ENCODE measurements at regions not wholly inside any gene's neighbourhood (a gene's known extent, or its start where the extent isn't known, plus 50 kb on each side); places are given as distances from the start of the nearest gene placed in this dataset.

DNA sequence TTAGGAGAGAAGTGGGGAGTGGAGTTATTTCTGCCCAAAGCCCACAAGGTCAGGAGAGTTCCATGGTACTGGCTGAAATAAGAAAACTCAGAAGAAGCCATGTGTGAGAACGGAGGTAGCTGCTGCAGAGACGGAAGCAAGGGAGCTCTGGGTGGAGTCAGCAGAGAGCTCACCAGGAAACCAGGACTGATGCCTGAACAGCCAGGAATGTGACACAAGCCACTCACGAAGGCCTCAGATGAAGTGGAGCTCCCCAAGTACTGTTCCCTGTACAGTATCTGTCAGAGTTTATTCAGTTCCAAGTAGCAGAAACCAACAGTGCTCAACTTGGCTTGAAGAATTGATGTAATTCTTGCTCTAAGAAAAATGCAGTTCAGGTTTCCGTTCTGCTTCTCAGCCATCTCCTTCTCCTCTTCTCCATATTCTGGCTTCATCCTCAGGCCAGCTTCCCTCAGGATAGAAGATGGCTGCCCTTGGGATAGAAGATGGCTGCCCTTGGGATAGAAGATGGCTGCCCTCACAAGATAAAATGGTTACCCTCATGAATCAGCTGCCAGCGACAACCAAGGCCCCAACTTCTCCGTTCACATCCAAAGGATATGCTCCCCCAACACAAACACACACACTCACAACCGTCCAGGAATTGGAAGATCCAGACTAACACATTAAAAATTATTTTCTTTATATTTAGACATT, 117.4 kb upstream of the SH3BP4 start:
- DNase-seq, result no peak

DNA sequence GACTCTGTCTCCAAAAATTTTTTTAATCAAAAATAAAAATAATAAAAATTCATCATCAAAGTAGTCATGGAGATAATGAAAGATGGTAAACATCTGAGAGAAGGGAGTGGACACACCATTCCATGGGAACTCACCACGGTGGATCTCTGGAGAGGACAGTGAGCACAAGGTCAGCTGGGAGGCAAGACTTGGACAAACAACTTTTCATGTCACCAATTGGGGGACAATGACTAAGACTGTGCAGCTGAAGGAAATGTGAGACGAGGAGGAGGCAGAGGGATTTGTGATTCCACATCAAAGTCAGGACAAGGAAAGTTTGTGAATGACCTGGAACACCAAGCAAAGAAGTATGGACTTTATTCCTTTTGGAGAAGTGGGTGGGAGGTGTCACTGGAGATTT, 121.0 kb upstream of the SH3BP4 start:
- no peak for DNase-seq

DNA sequence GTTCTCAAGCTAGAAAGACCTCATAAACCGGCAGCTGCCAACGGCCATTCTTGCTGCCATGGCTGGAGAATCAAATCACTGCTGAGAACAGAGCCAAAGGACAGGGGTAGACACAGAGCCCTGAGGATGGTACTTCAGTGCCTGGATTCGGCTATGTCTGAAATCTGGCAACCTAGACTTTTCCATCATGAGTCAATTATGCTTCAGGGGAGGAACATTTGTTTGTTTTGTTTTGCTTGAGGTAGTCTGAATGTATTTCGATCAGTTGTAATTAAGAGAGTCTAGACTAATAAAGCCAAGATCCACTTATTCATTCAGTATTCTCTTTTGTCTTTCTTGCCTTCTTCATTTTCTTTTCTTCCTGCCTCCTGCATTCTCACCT, 122.8 kb upstream of the SH3BP4 start:
- no peak for DNase-seq

DNA sequence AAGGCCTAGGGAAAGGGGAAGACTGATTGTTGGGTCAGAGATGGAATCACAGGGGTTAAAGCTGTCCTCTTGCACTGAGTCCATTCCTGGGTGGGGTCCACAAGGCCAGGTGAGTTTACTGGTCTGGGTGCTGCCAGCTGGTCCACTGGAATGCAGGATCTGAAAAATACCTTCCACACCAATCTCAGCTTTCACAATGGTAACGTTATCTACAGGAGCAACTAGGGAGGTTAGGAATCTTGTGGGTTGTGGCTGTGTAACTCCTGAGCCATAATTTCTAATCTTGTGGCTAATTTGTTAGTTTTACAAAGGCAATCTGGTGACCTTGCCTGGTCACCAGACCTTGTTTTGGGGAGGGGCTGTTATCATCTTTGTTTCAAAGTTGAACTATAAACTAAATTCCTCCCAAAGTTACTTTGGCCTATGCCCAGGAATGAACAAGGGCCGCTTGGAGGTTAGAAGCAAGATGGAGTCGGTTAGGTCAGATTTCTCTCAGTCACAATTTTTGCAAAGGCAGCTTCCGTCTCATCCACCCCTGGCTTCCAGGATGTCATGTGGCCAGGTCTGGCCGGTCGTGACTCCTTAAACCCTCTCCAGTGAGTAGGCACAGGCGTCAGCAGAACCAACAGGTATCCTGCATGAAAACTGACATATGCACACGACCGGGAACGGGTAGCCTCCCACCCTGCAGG, 123.3 kb upstream of the SH3BP4 start:
- DNase-seq, result no peak

DNA sequence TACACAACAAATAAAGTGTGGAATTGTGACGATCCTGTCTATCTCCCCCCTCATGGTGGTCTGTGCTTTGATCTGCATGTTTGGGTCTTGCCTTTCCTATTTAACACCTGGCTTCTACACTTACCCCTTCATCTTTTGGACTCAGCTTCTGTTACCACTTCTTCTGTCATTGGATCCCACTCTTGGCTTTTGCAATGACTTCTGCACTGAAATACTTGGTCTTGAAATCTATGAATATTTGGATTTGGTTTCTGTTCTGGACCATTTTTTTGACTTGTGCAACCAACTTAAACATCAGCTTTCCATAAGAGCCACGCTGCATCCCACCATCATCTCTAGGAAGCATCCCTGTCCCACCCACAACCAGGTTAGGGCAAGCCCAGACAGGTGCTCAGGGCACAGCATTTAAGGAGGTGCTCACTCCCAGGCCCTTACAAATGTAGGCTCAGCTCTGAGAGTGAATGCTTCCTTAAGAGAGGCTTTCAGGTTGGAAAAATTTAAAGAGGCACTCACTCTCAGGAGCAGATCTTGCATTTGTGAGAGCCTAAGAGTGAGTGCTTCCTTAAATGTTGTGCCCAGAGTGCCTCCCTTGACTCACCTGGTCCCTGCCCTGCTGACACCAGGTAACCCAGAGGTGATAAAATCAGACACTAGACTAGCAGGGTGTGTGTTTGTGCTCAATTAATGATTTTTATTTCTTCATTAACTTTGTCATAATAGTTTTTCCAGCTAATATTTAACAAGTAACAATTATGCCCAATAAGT, 124.5 kb upstream of the SH3BP4 start:
- no peak for DNase-seq

DNA sequence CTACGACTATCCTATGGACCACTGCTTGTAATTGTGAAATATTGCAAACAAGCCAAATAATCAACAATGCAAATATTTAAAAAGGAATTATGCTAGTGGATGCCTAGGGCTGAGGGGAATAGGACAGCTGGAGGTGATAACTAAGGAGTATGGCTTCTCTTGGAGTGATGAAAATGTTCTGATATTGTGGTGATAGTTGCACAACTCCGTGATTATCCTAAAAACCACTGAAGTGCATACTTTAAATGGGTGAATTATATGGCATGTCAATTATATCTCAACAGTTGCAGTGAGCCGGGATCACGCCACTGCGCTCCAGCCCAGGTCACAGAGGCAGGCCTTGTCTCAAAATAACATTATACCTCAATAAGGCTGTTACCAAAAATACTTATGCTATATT, 125.1 kb upstream of the SH3BP4 start:
- DNase-seq, result no peak

DNA sequence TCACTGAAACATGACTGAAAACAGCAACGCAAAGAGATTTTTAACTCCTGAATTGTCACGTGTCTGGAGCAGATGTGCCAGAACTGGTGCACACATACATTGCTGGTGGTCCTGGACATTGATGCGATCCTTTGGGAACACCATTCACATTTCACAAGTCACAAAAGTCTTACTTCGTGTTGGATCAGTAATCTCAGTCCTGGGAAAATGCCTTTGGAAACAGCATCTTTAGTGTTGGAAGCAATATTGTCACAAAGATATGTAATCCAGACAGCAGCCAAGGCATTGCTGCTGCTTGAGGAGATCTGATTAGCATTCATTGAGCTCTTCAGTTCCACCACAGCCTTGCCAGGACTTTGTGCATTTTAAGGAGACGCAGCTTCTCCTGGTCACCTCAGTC, 126.2 kb upstream of the SH3BP4 start:
- no peak for DNase-seq

DNA sequence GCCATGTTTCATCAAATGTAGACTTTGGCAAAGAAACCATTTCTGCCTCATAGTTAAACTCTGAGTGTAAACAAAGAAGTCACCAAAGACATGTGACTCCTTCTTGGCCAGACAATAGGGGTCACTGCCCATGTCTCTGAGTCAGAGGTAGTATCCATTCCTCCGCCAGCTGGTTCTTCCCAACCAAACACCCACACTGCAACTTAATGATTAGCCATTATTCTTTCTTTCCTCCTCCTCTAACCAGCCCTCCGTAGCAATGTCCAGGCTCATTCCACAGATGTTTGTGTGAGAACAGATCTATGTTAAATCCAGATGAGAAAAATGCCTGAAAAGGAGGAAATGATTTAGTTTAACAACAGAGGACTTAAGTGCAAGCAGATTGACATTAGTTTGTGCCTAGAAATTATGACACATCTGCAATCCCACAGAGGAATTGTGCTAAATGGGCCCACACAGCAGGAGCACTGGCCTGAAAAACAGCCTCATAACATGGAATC, 127.9 kb upstream of the SH3BP4 start:
- DNase-seq, result no peak

DNA sequence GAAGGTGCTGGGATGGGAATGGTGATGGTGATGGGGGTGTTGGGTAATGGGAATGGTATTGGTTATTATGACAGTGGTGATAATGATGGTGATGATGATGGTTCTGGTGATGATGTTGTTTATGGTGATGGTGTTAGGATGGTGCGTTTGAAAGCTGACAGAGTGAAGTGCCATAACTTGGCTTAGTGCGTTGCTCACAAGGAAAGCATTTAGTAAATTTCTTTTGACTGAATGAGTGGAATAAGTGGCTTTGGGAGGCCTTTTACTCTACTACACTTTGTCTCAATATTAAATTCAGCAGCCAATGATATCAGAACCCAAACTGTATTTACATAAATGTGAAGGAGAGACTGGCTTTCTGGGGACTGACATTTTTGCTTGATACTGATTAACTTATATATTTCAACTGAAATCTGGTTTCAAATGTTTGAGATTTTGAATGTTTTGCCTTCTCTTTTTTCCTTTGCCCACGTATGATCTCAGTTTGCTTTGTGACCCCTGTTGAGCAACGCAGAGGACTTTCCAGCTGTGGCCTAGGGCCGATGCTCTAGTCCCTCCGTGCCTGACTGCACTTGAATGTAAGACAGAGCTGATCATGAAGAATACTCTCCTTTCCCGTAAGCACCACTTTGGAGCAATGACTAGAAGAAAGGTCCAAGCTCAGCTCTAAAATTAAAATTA, 128.5 kb upstream of the SH3BP4 start:
- no peak for DNase-seq

DNA sequence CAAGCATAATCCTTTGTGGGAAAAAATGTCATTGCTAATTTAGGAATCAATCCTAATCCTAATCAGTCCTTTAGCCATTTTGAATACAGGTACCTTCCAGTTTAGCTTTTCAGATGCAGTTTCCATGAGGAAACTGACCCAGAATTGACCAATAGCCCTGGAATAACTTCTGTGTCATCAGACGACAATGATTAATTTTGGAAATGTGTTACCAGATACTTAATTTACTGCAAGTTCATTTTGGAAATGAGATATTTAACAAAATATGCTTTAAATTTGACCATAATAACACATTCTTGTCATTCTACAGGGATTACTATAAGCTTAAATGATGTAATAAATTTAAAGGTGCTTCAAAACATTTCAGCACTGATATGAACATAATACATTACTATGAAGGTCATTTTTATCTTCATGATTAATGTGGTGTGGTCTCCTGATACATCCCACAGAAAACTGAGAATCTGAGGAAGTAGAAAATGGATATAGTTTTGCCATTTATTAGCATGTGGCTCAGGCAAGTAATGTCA, 129.8 kb upstream of the SH3BP4 start:
- DNase-seq, result no peak

DNA sequence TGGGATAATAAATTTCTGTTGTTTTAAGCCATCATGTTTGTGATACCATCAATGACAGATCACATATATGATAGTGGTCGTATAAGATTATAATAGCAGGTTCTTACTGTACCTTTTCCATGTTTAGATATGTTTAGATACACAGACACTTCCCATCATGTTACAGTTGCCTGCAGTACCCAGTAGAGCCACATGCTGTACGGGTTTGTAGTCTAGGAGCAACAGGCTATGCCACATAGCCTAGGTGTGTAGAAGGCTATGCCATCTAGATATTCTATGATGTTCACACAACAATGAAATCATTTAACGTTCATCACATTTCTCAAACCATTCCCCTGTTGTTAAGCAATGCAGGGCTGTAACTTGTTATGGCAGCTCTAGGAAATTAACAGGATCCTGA, 132.9 kb upstream of the SH3BP4 start:
- DNase-seq, result no peak

DNA sequence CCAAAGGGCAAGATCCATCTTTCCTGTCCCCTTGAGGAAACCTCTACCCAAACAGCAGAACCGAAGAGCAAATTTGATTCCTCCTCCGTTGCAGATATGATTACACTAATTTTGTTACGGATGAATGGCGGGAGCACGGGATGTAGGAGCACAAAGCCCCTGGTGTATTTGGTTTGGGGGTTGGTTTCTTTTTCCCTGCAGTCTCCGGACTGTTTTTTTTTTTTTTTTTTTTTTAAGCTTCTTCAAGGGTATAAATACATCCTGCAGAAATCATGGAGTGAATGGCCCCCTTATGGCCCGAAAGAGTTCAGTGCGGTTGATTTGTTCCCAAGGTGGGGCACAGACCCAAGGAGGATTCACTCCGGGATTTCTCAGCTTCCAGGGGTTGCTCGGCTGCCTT, 135.3 kb upstream of the SH3BP4 start:
- no peak for DNase-seq

DNA sequence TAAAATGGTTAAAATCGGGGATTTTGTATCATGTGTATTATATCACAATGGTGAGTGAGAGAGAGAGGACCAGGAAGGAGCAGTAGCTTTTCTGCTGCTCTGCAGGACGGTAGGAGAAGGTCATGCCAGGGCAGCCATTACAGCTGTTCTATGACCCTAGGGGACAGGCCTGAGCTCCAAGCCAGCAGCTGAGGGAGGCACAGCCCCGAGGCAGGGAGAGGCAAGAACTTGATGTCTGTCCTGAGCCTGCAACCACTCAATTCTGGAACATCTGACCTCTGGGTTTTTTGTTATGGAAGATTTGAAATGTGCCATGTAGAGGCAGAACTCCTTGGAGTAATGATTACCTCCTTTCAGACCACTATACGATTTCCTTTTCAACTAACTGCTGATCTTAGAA, 135.8 kb upstream of the SH3BP4 start:
- DNase-seq, result no peak

DNA sequence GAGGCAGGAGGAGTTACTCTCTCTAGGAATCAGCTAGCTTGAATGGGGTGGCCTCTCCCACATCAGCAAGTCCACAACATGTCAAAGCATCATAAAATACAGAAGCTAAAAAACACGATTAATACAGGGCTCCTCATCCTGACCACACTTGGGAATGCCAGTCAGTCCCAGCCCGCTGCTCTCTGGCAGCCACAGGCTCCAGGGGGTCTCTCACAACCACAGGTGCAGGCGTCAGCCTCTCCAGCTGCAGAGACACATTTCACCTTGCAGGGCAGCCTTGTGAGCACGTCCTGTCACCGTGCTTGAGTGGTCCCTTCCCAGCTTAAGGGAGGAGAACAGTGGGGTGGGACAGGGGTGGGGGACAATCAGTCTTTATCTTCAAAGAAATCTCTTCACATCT, 137.4 kb upstream of the SH3BP4 start:
- DNase-seq, result no peak

DNA sequence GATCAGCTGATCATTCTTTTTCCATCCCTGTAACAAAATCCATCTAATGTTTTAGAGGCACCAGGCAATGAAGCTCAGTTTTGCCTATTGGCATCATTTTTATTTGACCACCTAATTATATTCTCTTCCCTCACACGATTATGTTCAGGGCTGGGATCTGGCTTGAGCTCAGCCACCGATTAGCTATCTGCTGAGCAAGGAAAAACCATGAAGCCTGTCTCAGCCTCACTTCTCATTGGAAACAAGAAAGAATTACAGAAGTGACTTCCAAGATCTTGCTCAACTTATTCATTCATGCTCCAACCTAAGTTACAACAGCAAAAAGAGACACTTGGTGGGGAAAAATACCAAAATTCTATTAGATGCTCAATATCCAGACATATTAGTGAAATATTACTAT, 139.0 kb upstream of the SH3BP4 start:
- DNase-seq, result no peak

DNA sequence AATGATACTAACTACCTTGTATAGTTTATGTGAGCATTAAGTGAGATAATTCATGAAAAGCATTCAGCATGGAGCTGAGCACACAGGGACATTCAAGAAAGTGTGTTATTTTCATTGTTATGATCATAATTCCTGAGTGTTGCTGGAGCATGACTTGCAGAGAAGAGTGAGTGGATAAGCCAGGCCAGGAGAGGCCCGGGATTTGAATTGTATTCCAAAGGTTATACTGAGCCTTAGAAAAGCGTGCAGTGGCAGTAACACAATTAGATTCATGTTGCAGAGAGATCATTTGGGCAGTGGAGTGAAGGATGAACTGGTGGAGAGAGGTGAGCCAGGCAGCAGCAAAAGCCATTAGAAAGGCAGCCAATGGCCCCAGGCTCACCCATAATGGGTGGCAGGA, 142.9 kb upstream of the SH3BP4 start:
- DNase-seq, result no peak

DNA sequence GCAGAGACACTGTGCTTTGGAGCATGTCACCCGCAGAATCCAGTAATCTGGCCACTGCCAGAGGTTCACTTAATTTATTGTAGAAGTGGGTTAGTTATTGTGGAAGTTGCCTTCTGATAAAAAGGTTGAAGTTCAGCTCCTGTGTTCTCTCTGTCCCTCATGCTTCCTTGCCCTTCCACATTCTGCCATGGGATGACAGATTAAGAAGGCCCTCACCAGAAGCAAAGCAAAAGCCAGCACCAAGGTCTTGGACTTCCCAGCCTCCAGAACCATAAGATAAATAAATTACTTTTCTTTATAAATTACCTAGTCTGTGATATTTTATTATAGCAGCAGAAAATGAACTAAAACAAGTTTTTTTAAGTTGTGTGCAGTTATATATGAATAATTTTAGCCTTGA, 145.0 kb upstream of the SH3BP4 start:
- no peak for DNase-seq

DNA sequence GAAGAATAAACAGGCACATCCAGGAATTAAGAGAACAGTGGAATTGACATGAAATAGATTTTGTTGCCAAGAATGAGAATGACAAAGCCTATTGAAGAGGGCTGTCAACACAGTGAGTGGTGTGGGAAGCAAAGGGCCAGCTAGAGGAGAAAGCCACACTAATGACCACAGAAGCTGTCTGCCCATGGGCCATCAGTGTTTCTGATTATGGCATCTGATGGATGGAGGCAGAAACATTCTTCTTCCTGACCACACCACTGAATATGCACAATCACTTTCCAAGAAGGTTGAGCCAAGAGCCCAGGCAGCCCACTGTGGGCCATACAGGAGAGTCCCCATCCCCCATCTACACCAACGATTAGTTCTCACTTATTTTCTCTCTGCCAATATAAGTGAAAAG, 146.0 kb upstream of the SH3BP4 start:
- DNase-seq, result no peak

DNA sequence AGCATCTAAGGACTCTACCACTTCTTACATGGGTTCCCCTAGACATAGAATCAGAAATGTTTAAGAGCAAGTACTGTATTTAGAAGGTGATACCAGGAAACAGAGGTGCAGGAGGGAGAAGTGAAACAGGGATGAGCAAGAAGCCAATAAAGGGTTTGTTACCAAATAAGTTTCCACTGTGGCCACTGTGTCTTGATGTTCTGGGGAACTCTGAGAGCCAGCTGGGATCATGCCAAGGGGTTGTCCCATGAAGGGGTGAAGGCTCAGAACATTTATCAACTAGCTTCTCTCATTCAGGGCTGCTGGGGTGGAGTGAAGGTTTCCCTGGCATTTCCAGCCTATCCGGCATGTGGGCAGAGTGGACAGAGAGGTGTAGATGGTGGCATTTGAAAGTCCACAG, 147.1 kb upstream of the SH3BP4 start:
- DNase-seq, result no peak

DNA sequence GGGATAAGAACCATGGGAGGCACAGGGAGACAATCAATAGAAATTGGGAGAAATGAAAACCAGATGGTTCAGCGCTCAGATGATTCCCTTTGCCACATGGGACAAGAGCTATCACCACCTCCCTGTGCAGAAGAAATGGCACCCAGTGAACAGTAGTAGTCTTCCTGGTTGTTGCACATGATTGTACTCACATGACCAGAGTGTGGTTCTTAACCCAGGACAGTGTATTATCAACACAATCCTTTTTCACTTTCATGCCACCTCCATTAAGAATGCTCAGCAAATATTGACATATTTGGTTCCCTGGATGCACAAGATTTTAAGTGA, 149.0 kb upstream of the SH3BP4 start:
- DNase-seq, result no peak

DNA sequence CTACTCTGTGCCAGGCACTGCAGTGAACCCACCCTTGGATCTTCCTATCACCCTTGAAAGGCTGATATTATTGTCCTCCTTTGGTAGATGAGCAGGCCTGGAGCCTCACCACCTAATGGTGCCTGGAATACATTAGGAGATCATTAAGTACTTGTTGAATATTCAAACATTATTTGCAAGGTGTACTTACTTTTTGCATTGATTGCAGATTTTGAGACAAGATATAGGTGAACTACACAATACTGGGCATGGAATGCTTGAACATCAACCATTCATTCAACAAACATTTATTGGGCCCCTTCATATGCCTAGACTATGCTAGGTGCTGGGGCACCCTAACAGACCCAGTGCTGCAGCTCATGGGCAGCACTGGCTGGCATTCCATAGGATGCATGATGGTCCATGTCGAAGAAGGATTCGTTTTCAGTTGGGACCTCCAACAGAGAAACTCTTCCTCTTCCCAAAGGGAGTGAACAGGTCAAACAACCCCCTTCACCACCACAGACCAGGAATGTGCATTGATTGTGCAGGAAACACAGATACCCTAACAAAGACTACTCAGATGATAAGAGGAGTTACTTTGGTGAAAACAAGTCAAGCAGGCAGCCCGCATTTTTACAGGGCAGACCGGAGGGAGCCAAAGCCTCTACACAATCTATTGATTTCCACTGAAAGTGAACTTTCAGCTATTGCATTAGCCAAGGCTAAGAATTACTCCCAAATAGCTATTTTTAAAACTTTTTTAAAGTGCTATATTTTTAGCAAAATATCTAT, 149.6 kb upstream of the SH3BP4 start:
- DNase-seq, result no peak

DNA sequence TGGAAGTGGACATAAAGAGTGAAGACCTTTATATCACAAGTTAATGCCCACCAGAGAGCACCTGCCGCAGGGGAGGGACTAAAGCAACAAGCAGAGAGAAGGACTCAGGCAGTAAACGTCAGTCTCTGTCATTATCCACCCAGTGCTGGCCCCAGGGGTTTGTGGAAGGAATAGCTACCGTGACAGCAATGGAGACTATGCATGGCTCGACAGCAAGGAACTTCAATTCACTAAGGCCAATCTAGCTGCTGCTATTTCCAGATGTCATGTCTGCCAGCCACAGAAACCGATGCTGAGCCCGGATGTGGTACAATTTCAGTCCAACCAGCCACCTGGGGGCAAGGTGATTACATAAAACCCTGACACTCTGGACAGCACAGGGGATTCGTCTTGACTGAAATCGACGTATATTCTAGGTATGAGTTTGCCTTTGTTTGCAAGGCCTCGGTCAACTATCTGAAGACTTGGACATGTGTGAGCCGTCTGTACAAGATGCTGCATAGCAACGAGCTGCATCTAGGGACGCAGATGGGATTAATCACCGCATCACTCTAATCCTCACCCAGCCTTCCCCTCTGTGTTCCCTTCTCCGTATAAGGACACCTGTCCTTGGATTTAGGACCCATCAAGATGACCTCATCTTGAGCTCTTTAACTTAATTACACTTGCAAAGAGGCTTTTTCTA, 154.1 kb upstream of the SH3BP4 start:
- no peak for DNase-seq

Measured in CD4-positive, alpha-beta T cell treated with Interleukin-10 for 1 hour (primary cell).